ENCODE measurements at regions not wholly inside any gene's neighbourhood (a gene's known extent, or its start where the extent isn't known, plus 50 kb on each side); places are given as distances from the start of the nearest gene placed in this dataset.

DNA sequence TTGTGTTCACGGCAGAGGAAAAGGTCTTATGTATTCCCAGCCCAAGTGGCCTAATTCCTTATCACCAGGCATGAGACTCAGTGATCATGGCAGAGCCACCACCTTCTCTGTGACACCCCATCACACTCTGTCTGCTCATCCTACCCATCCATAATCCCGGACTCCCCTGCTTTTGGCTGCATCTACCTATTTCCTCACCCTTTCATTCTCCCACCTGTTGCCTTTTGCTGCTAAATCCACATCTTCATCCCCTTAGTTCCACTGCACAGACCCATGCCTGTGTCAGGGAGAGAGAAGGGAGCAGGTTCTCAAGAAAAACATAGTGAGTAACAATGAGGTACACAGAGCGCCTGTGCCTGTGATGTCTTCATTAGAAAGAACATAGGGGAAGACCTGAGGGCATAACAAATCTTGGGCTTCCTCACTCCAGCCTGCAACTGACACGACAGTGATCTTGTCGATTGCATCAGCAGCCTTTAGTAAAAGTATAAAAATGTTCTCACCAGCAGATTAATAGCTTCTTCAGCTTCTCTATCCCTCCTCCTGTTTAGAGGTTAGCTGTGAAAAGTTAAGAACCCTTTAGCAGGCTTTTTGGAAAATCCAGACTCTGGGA lies 246.5 kb upstream of the SPRED2 start:
- no peak overlapping the region for H3K4me2 ChIP-seq
- no peaks in the 10 kb centered on the region for H3K9me2 ChIP-seq
- no peaks in the 10 kb centered on the region for H4K20me1 ChIP-seq (ENCODE audit: insufficient read depth)
- no peaks in the 10 kb centered on the region; a peak in 1 of 4 replicates for H3K4me1 ChIP-seq (ENCODE audit: control insufficient read depth in 1 of 2, insufficient read depth in 2 of 2, low read depth in 1 of 2, low read length in 1 of 2)
- H3K79me2 ChIP-seq (ENCODE audit: insufficient read depth) = no peaks in the 10 kb centered on the region
- ChIA-PET CTCF (no interaction called here), POLR2A (no interaction called here)
- H3K9me3 ChIP-seq = no peaks in the 10 kb centered on the region
- H3K27me3 ChIP-seq (ENCODE audit: insufficient read depth) = no peaks in the 10 kb centered on the region
- H3F3A ChIP-seq (replicated peaks; ENCODE audit: insufficient read depth) = no peaks in the 10 kb centered on the region
- H3K9ac ChIP-seq = no peak overlapping the region
- no peak overlapping the region for H3K4me3 ChIP-seq (ENCODE audit: low read depth in 2 of 2, low read length in 1 of 2)
- TF ChIP-seq CHD2 (IDR thresholded peaks at IDR 0.05; ENCODE audit: low read length, partially characterized antibody) (no peak), ZBTB33 (IDR thresholded peaks at IDR 0.05; ENCODE audit: borderline replicate concordance, low read depth) (no peak), YY1 (IDR thresholded peaks at IDR 0.05; ENCODE audit: low read depth) (no peak), TCF12 (IDR thresholded peaks at IDR 0.05) (no peak), JUND (IDR thresholded peaks at IDR 0.05) (no peak), ELF1 (IDR thresholded peaks at IDR 0.05) (no peak), MEF2A (IDR thresholded peaks at IDR 0.05; ENCODE audit: borderline replicate concordance, low read depth) (no peak), GABPA (IDR thresholded peaks at IDR 0.05; ENCODE audit: low read depth) (no peak), EZH2phosphoT487 (IDR thresholded peaks at IDR 0.05; ENCODE audit: borderline replicate concordance, low read depth) (no peak), NFIC (IDR thresholded peaks at IDR 0.05; ENCODE audit: borderline replicate concordance) (no peak), FOXM1 (IDR thresholded peaks at IDR 0.05; ENCODE audit: low read depth) (no peak), REST (IDR thresholded peaks at IDR 0.05; ENCODE audit: low read depth, low read length) (no peak)
- TF ChIP-seq, protein P1, sequence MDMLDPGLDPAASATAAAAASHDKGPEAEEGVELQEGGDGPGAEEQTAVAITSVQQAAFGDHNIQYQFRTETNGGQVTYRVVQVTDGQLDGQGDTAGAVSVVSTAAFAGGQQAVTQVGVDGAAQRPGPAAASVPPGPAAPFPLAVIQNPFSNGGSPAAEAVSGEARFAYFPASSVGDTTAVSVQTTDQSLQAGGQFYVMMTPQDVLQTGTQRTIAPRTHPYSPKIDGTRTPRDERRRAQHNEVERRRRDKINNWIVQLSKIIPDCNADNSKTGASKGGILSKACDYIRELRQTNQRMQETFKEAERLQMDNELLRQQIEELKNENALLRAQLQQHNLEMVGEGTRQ (IDR thresholded peaks at IDR 0.05; ENCODE audit: borderline replicate concordance, low read depth, low read length) = no peak
- TF ChIP-seq, protein P2, sequence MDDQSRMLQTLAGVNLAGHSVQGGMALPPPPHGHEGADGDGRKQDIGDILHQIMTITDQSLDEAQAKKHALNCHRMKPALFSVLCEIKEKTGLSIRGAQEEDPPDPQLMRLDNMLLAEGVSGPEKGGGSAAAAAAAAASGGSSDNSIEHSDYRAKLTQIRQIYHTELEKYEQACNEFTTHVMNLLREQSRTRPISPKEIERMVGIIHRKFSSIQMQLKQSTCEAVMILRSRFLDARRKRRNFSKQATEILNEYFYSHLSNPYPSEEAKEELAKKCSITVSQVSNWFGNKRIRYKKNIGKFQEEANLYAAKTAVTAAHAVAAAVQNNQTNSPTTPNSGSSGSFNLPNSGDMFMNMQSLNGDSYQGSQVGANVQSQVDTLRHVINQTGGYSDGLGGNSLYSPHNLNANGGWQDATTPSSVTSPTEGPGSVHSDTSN (IDR thresholded peaks at IDR 0.05) = no peak
- DNase-seq = no peak
- H2AFZ ChIP-seq (ENCODE audit: low read depth) = no peak overlapping the region
- no peaks in the 10 kb centered on the region for H3K36me3 ChIP-seq (replicated peaks in 1 of 2; ENCODE audit: control insufficient read depth in 1 of 2, insufficient read depth in 2 of 2, low read length in 1 of 2)
- no peak overlapping the region for H3K27ac ChIP-seq (ENCODE audit: low read depth in 2 of 2, low read length in 1 of 2)
- WGBS (ENCODE audit: low lambda C conversion rate) = 24% methylated on average over 5 of the region's 5 CpGs
